ENCODE measurements at regions not wholly inside any gene's neighbourhood (a gene's known extent, or its start where the extent isn't known, plus 50 kb on each side); places are given as distances from the start of the nearest gene placed in this dataset.
"Not testable (repeated sequence)": the region's sequence is repeated elsewhere in the genome, so short reads cannot be mapped to it uniquely, and the experiment has no call there.

DNA sequence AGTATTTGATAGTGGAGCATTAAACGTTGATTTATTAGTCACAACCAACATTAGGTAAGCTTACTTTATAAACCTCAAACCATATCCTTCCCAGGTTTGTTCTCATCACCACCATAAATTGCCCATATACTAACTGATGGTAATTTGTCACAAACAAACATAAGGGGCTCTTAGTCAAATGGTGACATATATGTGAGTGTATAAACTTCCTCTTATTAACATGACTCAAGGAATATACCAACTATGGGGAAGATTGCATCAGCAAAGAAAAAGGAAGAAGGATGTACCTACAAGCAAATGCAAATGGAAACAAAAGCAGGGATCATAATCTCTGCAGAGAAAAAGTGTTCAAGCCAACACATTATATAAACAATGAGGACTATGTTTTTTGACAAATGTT, 418.2 kb upstream of the AKR1E2 start:
- Mint-ChIP-seq H3K4me1 (peaks cover 3% of the 10 kb centered on the region), H3K27ac (no peak overlapping the region), H3K36me3 (ENCODE audit: low read depth) (no peaks in the 10 kb centered on the region), H3K4me3 (no peak overlapping the region), H3K27me3 (no peaks in the 10 kb centered on the region)
- DNase-seq: no peak
- no peak for ATAC-seq
- no peaks in the 10 kb centered on the region for H3K9me3 ChIP-seq (ENCODE audit: control insufficient read depth, low read length, poor library complexity, severe bottlenecking)

- H3K4me1 Mint-ChIP-seq: peaks cover 3% of the 10 kb centered on the region
- ATAC-seq: no peak
- DNase-seq: no peak
- H3K36me3 Mint-ChIP-seq (ENCODE audit: low read depth): no peaks in the 10 kb centered on the region
- H3K27ac Mint-ChIP-seq: no peak overlapping the region
- H3K9me3 ChIP-seq (ENCODE audit: control insufficient read depth, low read length, poor library complexity, severe bottlenecking): no peaks in the 10 kb centered on the region
- no peak overlapping the region for H3K4me3 Mint-ChIP-seq
- H3K27me3 Mint-ChIP-seq: no peaks in the 10 kb centered on the region
Measured at GRCh38 chr10:4405828-4406227, 420.2 kb upstream of the AKR1E2 start.

GRCh38 chr10:4403638-4404252, 422.3 kb upstream of the AKR1E2 start:
- H3K9me3 ChIP-seq (ENCODE audit: control insufficient read depth, low read length, poor library complexity, severe bottlenecking): no peaks in the 10 kb centered on the region
- DNase-seq: no peak
- Mint-ChIP-seq H3K36me3 (ENCODE audit: low read depth) (no peaks in the 10 kb centered on the region), H3K4me3 (no peak overlapping the region), H3K27me3 (no peaks in the 10 kb centered on the region), H3K4me1 (peaks cover under 1% of the 10 kb centered on the region), H3K27ac (no peak overlapping the region)
- no peak for ATAC-seq

DNA sequence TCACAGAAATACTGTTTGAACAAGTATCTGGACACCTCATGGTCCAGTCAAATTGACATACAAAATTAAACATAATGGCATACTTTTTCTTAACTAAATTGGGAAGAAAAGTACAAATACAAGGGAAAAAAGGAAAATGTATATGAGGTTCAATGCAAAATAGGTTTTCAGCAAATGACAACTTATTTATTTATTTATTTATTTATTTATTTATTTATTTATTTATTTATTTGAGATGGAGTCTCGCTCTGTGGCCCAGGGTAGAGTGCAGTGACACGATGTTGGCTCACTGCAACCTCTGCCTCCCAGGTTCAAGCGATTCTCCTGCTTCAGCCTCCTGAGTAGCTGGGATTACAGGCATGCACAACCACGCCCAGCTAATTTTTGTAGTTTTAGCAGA, 424.9 kb upstream of the AKR1E2 start:
- H3K4me3 Mint-ChIP-seq, ATAC-seq: not testable (repeated sequence)

DNA sequence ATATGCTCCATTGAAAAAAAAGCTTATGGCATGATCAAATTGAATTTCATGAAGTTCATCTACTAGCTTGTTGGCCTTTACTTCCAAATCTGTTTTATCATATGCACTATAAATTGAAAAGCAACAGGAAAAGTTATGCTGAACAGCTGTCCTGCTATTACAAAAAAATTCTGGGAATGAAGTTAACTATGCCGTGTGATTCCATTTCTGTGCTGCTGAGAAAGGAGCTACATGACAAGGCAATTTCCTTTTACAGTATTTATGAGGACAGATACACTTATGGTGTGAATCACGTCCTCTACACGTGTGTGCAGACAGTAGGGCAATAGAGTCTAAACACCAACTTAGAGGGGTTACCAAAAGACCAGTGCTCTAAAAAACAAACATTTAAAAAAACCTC, 426.5 kb upstream of the AKR1E2 start:
- Mint-ChIP-seq H3K27ac (no peak overlapping the region), H3K27me3 (no peaks in the 10 kb centered on the region), H3K4me1 (no peaks in the 10 kb centered on the region), H3K4me3 (no peak overlapping the region), H3K36me3 (ENCODE audit: low read depth) (peaks cover 2% of the 10 kb centered on the region)
- ATAC-seq (no peak), DNase-seq (no peak)
- H3K9me3 ChIP-seq (ENCODE audit: control insufficient read depth, low read length, poor library complexity, severe bottlenecking): no peaks in the 10 kb centered on the region

More for the DNA sequence above, 424.9 kb upstream of the AKR1E2 start:
- DNase-seq; H3K9me3 ChIP-seq (ENCODE audit: control insufficient read depth, low read length, poor library complexity, severe bottlenecking); H3K4me1 Mint-ChIP-seq; H3K27me3 Mint-ChIP-seq; H3K27ac Mint-ChIP-seq; H3K36me3 Mint-ChIP-seq (ENCODE audit: low read depth): not testable (repeated sequence)

DNA sequence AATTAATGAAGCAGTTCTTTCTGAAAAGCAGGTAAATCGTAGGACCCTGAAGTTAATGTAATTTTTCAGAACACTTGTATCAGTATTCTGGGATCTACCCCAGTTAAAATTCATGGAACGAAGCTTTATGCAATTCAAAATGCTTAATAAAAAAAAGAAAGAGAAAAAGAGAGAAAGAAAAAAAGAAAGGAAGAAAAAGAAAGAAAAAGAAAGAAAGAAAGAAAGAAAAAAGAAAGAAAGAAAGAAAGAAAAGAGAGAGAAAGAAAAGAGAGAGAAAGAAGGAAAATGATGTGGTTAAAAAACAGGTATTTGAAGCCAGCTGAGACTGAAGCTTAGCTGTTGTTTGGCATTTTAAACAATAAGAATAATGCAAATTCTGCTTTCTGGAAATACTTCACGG, 427.4 kb upstream of the AKR1E2 start:
- peak overlapping the region; percentile 8 for H3K27ac Mint-ChIP-seq
- no peaks in the 10 kb centered on the region for H3K27me3 Mint-ChIP-seq

DNA sequence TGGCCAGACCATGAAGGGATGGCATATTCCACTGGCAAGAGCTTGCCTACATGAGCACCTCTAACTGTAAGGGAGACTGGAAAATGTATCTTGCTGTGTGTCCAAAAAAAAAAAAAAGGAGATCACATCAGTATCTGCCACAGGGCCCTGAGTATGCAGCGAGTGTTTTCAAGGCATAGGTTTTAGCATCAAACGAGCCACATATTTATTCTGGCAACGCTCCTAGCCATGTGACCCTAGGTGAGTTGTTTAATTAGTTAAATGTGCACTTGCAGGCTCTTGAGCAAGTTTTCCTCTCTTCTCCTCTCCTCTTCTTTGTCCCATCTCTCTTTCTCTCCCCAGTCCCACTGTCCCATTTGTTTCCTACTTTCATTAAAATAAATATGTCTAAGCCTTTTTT, 428.7 kb upstream of the AKR1E2 start:
- no peaks in the 10 kb centered on the region for H3K9me3 ChIP-seq (ENCODE audit: control insufficient read depth, low read length, poor library complexity, severe bottlenecking)
- Mint-ChIP-seq H3K27ac (no peak overlapping the region), H3K27me3 (no peaks in the 10 kb centered on the region), H3K36me3 (ENCODE audit: low read depth) (peaks cover 2% of the 10 kb centered on the region), H3K4me3 (no peak overlapping the region), H3K4me1 (no peaks in the 10 kb centered on the region)
- no peak for DNase-seq
- ATAC-seq: no peak

More for the DNA sequence above, 427.4 kb upstream of the AKR1E2 start:
- Mint-ChIP-seq H3K4me3 (no peak overlapping the region), H3K4me1 (no peaks in the 10 kb centered on the region), H3K36me3 (ENCODE audit: low read depth) (peaks cover 2% of the 10 kb centered on the region)
- no peaks in the 10 kb centered on the region for H3K9me3 ChIP-seq (ENCODE audit: control insufficient read depth, low read length, poor library complexity, severe bottlenecking)
- no peak for DNase-seq
- ATAC-seq: no peak

- Mint-ChIP-seq H3K4me3 (no peak overlapping the region), H3K27me3 (peaks cover 2% of the 10 kb centered on the region), H3K36me3 (ENCODE audit: low read depth) (peaks cover 2% of the 10 kb centered on the region), H3K27ac (no peak overlapping the region), H3K4me1 (no peaks in the 10 kb centered on the region)
- no peaks in the 10 kb centered on the region for H3K9me3 ChIP-seq (ENCODE audit: control insufficient read depth, low read length, poor library complexity, severe bottlenecking)
- ATAC-seq (no peak), DNase-seq (no peak)
Measured at GRCh38 chr10:4396401-4397283, 429.4 kb upstream of the AKR1E2 start.

DNA sequence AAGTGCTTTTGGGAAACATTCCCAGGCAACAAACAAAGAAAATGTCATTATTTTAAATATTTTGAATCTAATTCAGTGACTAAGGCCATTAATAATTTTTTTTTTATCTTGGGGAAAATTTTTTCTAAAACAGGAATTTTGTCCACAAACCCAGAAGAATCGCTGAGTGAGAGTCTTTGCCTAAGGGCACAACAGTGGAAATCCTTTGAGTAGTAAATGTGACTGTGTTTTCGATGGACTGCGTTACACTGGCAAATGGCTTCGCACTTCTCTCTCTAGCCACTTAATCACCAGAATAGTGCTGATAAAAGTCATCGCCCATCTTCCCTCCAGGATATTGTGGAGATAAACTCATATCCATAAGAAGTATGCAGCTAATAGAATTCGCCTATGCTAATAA, 430.3 kb upstream of the AKR1E2 start:
- Mint-ChIP-seq H3K27me3 (peaks cover 8% of the 10 kb centered on the region), H3K36me3 (ENCODE audit: low read depth) (peaks cover 2% of the 10 kb centered on the region), H3K4me1 (no peaks in the 10 kb centered on the region), H3K4me3 (no peak overlapping the region), H3K27ac (no peak overlapping the region)
- no peak for ATAC-seq
- H3K9me3 ChIP-seq (ENCODE audit: control insufficient read depth, low read length, poor library complexity, severe bottlenecking): no peaks in the 10 kb centered on the region
- no peak for DNase-seq

- not testable (repeated sequence) for H3K36me3 Mint-ChIP-seq (ENCODE audit: low read depth); ATAC-seq; H3K9me3 ChIP-seq (ENCODE audit: control insufficient read depth, low read length, poor library complexity, severe bottlenecking); DNase-seq; H3K27ac Mint-ChIP-seq; H3K4me1 Mint-ChIP-seq; H3K4me3 Mint-ChIP-seq
- H3K27me3 Mint-ChIP-seq: peaks cover 17% of the 10 kb centered on the region
Measured at GRCh38 chr10:4394455-4394854, 431.6 kb upstream of the AKR1E2 start.

- no peak for ATAC-seq
- peaks cover 24% of the 10 kb centered on the region for H3K27me3 Mint-ChIP-seq
Measured at GRCh38 chr10:4391683-4392082, 434.3 kb upstream of the AKR1E2 start.

GRCh38 chr10:4390219-4390618, 435.8 kb upstream of the AKR1E2 start:
- no peaks in the 10 kb centered on the region for H3K4me1 Mint-ChIP-seq
- DNase-seq (no peak), ATAC-seq (no peak)
- H3K36me3 Mint-ChIP-seq (ENCODE audit: low read depth): peaks cover 3% of the 10 kb centered on the region
- H3K27me3 Mint-ChIP-seq: peaks cover 27% of the 10 kb centered on the region
- H3K27ac Mint-ChIP-seq: no peak overlapping the region
- H3K4me3 Mint-ChIP-seq: no peak overlapping the region
- H3K9me3 ChIP-seq (ENCODE audit: control insufficient read depth, low read length, poor library complexity, severe bottlenecking): no peaks in the 10 kb centered on the region

More at GRCh38 chr10:4391683-4392082, 434.3 kb upstream of the AKR1E2 start:
- H3K9me3 ChIP-seq (ENCODE audit: control insufficient read depth, low read length, poor library complexity, severe bottlenecking): no peaks in the 10 kb centered on the region
- H3K27ac Mint-ChIP-seq: no peak overlapping the region
- H3K4me1 Mint-ChIP-seq: no peaks in the 10 kb centered on the region
- H3K4me3 Mint-ChIP-seq: no peak overlapping the region
- H3K36me3 Mint-ChIP-seq (ENCODE audit: low read depth): peaks cover 3% of the 10 kb centered on the region
- no peak for DNase-seq

DNA sequence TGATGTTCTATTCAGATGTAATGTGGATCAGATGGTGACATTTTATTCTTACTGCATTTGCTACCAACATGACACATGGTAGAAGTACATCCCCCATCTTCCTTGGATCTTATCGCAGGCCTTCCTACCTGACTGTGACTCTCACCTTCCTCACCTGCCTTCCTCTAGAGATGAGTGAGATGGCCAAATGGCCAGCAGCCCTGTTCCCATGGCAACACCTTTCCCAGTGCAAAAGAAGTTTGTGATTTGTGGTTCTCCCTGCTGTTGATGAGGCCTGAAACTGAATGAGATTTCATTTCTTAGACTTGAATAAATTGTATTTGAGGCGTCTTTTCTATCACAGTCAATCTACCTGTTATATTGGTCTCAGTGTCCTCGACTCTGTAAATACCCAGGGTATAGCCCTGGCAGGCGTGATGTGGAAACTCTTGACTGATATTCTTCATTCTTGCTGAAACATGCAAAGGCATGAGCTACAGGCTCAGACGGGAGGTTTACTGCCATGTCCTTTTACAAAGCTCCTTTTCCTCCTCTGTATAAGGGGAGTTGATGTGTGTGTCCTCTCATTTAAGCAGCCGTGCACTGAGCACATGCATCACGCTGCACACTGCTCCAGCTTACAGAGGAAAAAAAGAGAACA, 440.7 kb upstream of the AKR1E2 start:
- peaks cover 3% of the 10 kb centered on the region for H3K36me3 Mint-ChIP-seq (ENCODE audit: low read depth)
- no peaks in the 10 kb centered on the region for H3K4me1 Mint-ChIP-seq
- no peaks in the 10 kb centered on the region for H3K9me3 ChIP-seq (ENCODE audit: control insufficient read depth, low read length, poor library complexity, severe bottlenecking)
- no peak overlapping the region for H3K27ac Mint-ChIP-seq
- ATAC-seq (no peak), DNase-seq (no peak)
- no peak overlapping the region for H3K4me3 Mint-ChIP-seq
- H3K27me3 Mint-ChIP-seq: peaks cover 20% of the 10 kb centered on the region
